ENCODE measurements at regions not wholly inside any gene's neighbourhood (a gene's known extent, or its start where the extent isn't known, plus 50 kb on each side); places are given as distances from the start of the nearest gene placed in this dataset.
"Not testable (repeated sequence)": the region's sequence is repeated elsewhere in the genome, so short reads cannot be mapped to it uniquely, and the experiment has no call there.

DNA sequence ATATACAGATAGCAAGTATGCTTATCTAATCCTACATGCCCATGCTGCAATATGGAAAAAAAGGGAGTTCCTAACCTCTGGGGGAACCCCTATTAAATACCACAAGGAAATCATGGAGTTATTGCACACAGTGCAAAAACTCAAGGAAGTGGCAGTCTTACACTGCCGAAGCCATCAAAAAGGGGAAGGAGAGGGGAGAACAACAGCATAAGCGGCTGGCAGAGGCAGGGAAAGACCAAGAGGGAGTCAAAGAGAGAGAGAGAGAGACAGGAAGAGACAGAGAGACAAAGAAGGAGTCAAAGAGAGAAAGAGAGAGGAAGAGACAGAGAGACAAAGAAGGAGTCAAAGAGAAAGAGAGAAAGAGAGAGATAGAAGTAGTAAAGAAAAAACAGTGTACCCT is 267.3 kb downstream of the S1PR1 start:
- TF ChIP-seq, protein P1, sequence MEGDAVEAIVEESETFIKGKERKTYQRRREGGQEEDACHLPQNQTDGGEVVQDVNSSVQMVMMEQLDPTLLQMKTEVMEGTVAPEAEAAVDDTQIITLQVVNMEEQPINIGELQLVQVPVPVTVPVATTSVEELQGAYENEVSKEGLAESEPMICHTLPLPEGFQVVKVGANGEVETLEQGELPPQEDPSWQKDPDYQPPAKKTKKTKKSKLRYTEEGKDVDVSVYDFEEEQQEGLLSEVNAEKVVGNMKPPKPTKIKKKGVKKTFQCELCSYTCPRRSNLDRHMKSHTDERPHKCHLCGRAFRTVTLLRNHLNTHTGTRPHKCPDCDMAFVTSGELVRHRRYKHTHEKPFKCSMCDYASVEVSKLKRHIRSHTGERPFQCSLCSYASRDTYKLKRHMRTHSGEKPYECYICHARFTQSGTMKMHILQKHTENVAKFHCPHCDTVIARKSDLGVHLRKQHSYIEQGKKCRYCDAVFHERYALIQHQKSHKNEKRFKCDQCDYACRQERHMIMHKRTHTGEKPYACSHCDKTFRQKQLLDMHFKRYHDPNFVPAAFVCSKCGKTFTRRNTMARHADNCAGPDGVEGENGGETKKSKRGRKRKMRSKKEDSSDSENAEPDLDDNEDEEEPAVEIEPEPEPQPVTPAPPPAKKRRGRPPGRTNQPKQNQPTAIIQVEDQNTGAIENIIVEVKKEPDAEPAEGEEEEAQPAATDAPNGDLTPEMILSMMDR (IDR thresholded peaks at IDR 0.05): not testable (repeated sequence)
- TF ChIP-seq POLR2A (IDR thresholded peaks at IDR 0.05): not testable (repeated sequence)

All from heart left ventricle (tissue), 13 donors.